GM18870 (cell line): ENCODE measurements at regions not wholly inside any gene's neighbourhood (a gene's known extent, or its start where the extent isn't known, plus 50 kb on each side); places are given as distances from the start of the nearest gene placed in this dataset.
"Not testable (repeated sequence)": the region's sequence is repeated elsewhere in the genome, so short reads cannot be mapped to it uniquely, and the experiment has no call there.

ENCODE experiments used
- ATAC-seq: cut with Tn5 transposase; IDR thresholded peaks from one replicate; pipeline ENCODE4 v1.9.1; 2021; ENCODE audit warnings: moderate library complexity; ENCODE audit not compliant: unreplicated experiment

DNA sequence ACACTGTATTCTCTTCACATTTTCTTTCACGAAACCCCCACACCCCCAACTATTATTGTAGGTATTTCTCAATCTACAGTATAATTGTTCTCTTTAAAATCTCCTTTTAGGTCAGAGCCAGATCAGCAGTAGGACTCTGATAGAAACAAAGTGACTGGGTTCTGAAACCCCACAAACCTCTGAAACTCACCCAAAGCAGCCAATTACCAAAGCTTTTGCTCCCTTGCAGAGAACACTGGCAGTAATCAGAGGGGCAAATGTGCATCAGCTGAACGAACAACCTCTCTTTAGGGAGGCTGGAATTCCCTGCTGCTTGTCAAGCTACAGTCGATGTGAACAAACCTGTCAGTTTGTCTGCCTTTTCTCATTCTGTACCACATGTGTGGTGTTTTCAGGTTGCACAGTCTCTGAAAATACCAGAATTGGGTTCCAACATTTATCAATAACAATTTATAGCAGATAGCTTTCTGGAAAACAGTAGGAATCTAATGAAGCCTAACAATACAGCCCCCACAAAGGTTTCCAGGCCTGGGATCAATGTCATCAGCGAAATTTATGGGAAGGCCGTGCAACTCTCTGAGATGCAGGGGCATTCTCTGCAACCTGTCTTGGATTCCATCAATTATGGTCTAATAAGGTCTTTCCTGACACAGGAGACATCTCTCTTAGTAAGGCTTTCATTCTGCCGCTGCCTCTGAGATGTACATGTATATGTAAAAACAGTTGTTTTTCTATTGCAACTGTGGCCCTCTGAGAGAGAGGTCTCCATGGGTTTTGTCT lies 395.9 kb downstream of the GPAT3 start:
- ATAC-seq, result no peak

DNA sequence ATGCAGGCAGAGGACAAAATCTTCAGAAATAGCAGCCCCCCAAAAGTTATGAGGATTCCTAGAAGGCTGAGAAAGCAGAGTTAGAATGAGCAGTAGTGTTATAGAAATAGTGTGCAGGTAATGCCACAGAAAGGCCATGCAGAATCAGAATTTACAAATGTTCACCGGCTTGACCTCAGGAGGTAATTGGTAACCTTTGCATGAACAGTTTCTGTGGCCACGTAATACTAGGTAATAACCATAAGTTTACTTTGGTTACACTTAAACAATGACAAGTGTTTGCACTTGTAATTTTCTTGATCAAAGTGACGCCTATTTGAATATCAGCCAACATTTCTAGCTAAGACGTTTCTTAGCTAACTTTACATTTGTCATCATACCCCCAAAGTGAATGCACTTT lies 393.6 kb downstream of the GPAT3 start:
- ATAC-seq, result no peak

DNA sequence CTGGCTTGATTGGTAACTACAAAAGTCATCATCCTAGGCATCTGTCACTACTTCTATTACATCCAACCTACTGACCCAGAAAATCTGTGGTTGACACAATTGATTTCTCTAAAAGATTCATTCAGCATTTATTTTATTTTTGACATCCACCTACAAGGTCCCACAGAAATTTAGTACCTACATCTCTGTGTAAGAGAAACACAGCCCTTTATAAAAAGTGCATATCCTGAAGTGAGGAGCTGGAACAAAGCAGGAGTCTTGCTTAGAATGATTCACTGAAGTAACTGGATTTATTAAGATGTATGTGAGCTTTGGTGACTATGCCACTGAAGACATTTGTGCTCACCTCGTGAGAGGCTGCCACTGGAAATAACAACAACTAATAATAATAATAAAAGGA lies 391.0 kb downstream of the GPAT3 start:
- ATAC-seq, result no peak

DNA sequence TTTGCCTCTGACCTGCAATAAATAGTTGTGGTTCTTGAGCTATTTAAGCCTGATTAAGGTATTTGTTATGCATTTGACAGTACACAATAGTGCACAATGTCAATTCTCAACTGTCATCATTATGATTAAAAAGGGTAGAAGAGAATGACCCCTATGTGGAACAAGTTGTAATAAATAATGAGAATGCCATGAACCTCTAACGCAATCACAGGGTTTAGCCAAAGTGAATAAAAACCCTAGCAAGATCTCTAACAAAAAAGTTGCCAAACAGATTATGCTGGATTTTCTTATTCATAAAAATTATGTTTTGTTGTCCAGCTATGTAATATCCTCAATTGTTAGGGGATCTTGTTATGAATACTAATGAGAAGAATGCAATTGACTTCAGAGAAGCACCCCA lies 387.4 kb downstream of the GPAT3 start:
- ATAC-seq, result no peak

DNA sequence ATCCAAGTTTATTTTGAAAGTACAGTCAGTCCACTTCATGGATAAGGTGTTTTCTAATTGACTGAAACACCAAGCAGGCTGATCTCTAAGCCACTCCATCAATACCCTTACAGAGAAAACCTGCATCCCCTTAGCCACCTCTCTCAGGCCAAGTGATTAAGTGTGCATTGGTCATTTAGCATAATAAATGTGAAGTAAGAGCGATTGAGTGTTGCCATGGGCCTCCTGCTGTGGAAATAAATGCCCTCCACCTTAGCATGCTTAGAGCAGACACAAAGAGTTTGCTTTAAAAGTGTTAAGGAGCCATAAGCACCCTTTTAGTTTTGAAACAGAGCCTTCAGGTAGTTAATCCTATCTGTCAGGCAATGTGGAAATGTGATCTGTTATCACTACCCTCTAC lies 386.5 kb downstream of the GPAT3 start:
- no peak for ATAC-seq

DNA sequence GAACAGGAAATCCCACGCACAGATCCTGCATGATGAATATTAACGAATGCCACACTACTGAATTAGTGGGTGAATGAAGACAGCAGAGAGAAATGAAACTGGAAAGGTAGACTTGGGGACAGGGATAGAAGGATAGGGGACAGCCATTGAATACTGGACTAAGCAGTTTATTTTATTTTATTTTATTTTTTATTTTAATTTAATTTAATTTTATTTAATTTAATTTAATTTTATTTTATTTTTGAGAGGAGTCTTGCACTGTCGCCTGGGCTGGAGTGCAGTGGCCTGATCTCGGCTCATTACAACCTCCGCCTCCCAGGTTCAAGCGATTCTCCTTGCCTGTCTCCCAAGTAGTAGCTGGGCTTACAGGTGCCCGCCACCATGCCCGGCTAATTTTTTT lies 385.2 kb downstream of the GPAT3 start:
- ATAC-seq, result no peak

DNA sequence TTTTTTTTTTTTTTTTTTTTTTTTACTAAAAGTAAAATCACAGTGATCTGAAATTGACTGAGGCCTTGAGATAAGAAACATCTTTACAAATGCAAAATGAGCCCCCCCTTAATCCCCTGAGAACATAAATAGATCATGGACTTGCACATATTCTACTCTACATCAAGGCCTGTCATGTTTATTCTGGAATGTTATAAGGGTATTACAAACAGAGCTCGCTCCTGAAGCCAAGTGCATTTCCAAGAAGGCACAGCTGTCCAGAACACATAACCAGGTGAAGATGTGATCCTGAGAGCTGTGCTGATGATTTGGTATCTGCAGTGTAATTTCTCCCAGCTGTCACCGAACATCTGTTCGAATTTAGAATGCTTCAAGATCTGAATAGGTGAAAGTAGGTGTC lies 384.5 kb downstream of the GPAT3 start:
- no peak for ATAC-seq

DNA sequence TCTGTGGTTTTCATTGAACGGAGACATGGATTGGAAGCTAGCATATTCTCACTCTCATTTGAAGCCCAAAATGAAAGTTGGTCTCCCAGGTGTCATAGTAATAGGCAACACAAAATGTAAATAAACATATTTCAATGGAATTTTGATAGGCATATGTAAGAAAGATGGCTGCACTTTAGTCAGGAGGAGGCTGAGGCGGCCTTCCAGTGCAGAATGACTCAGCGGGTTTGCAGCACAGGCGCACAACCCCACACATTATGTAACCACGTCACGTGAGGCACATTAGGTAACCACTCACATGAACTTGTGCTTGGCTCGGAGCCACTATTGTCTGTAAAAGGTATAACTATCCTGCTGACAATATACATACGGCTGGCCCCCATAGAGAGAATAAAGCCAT lies 381.7 kb downstream of the GPAT3 start:
- no peak for ATAC-seq

DNA sequence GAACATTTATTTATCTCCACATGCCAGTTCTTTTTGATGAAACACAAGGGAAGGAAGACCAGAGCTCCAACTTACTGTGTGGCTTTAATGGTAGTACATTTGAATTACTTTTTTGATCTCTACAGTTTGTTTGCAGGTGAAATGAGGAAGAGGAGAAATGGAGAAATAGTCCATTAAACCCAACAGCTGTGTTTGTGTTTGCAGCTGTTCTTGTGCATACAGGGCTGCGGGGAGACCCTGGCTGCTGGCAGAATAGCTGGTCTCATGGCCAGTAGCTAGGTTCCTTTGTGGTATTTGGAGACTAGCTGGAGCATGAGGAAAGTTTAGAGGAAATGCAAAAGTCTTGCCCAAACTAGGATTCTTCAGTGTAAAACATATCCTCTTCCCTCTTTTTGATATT lies 374.8 kb downstream of the GPAT3 start:
- ATAC-seq, result no peak

DNA sequence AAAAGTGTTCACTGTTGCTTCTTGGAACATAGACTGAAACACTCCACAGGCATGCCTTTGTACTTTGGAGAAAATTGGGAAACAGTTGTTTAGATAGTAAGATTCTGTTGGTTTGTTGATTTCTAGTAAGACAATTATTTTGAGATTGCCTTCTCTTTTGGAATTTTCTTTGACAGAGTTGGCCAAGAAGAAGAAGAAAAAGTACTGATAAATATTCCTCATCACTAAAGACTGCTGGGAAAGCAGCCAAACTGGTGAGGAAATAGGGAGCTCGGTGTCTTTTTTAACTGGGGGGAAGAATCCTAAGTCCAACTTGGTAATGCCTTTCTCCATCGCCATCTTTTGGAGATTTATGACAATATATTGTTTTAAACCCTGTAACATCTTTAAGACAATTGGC lies 370.7 kb downstream of the GPAT3 start:
- ATAC-seq, result no peak

DNA sequence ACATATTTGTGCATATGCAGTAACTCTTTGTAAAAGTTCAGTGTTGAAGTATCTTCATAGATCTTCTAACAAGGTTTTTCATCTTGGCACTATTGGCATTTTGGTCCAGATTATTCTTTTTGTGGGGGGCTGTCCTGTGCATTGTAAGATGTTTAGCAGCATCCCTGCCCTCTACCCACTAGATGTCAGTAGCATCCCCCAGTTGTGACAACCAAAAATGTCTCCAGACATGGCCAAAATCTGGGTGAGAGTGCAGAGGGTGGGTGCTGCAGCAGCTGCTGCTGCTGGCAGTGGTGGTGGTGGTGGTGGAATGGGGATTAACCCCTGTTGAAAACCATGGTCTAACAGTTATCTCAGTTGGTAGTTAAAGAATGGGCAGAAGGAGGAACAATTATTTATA lies 370.0 kb downstream of the GPAT3 start:
- no peak for ATAC-seq

DNA sequence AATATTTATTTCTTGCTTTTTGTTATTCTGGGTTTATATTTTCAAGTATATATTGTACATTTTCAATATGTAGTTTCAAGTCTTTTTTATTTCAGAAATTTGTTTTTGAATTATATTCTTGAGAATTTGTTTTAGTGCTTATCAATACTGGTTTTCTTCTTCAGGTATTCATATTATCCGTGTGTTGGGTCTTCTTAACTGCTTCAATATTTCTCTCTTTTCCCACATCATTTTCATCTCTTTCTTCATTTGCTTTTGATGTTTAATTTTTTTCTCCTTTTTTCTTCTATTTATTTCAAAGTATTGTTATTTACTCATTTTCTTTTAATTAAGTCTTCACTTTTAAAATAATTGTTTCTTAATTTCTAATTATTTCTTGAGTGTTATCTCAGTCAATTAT lies 367.8 kb downstream of the GPAT3 start:
- not testable (repeated sequence) for ATAC-seq

DNA sequence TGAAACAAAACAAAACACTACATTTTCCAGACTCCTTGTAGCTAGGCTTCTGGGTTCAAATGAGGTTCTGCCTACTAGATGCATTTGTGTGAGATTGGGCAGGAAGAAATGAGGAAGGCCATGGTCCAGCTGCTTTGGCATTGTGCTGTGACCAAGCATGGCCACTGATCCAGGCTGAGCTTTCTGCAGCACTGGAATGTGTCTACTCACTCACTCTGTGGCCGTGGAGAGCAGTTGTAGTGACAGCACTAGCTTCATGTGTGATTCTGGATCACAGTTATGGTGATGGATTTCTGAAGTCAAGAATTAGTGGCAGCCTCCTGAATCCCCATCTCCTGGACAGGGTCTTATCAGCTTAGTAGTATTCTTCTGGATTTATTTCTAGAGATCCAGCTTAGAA lies 358.9 kb downstream of the GPAT3 start:
- ATAC-seq, result no peak

DNA sequence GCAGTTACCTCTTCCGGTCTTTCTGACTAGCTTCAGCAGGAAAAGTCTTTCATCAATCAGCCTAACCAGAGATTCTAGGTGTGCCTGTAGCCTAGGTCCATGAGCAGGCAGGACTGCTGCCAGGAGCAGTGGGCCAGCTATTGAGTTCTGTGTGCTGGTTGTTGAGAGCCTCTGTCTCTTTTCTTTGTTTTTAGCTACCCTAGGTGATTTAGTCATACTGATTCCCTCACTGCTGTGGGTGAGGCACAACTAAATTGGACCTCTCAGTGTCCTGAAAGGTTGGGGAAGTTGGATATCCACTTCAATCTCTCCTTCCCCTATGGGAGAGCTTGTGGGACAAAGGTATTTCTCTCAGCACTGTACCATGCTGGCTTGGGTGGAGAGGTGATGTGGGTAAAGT lies 354.9 kb downstream of the GPAT3 start:
- ATAC-seq, result no peak

DNA sequence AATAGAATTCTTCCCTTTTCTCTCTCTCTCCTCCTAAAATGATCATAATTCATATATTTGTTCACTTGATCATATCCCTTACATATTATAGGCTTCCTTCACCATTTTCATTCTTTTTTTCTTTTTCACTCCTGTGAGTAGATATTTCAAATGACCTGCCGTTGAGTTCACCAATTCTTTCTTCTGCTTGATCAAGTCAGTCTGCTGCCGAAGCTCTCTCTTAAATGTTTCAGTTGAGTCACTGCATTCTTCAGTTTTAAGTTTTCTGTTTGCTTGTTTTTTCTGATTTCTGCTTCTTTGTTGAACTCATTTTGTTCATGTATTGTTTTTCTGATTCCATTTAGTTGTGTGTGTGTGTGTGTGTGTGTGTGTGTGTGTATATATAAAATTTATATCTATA lies 354.3 kb downstream of the GPAT3 start:
- no peak for ATAC-seq

DNA sequence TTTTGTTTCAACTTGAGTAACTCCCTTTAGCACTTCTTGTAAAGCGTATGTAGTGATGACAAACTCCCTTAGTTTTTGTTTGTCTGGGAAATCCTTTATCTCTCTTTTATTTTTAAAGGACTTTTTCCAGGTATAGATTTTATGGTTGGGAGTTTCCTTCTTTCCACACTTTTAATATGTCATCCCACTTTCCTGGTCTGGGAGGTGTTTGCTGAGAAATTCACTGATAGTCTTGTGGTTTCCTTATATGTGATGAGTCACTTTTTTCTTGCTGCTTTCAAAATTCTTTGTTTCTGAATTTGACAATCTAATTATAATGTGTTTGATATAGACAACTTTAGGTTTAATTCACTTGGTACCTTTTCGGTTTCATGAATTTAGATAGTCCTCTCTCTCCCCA lies 353.9 kb downstream of the GPAT3 start:
- ATAC-seq, result no peak

DNA sequence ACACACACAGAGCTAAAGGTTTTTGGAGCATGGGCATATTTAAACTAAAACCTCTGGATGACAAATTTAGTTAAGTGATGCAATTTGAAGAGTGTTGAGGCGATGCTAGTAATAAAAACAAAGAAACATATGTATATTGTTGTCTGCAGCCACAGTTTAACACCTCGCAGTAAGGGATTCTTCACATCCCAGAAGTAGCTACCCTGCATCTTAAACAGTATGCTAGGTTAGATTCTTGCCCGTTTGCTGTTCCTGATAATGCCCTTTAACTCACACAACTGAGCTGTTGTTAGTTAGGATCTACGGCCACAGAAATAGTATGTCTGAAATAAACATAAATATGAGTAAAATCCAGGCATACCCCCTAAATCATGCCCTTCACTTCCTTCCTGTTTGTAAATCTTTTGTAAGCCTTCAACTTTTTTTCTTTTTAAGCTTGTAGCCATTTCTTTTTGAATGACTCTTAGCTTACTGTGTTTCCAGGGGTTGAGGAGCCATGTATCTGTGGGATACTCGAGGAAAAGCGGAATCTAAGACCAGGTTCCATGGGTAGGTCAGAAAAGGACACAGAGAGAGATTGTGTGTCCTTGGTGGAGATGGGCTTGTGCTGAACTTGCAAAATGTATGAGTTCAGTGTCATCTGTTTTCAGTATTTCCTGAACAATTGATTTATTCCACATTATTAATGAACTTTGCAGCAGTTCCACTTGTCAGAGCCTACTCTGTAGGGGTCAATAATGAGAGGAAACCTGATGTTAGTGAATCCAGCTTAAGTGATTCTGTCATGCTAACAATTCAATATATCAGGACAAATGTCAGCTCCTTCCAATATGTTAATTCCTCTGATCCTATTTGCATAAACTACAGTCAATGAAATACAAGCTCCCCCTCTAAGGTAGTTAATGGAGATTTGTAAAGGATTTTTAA lies 349.6 kb downstream of the GPAT3 start:
- ATAC-seq, result no peak

DNA sequence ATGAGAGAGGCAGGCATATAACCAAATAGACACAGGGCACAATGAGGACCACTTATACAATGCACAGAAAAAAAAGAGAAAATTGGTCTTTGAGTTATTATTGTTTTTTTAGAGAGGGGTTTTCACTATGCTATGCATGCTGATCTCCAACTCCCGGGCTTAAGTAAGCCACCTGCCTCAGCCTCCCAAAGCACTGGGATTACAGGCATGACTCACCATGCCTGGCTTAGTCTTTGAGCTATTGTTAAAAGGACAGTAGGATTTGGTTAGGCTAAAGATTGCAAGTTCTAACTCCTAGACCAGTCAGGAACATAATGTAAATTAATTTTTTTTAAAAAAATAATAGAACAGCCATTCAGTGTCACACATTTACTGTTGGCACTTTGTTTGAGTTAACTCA lies 340.1 kb downstream of the GPAT3 start:
- no peak for ATAC-seq

DNA sequence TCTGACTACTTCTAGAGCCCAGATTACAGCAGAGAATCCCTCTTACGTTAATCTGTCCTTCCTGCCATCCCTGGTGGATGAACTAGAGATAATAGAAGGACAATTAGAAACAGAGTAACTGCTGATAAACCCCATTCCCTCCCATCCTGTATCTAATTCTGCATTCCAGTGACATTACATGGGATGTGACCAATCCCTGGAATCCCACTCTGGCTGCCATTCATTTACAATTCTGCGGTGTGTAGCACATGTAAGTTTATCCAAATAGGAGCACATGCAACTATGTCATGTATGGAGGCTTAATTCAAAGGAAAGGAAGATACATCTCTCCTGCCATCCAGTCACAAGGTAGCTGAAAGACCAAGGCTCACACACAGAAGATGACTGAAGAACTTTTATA lies 339.5 kb downstream of the GPAT3 start:
- ATAC-seq, result no peak

DNA sequence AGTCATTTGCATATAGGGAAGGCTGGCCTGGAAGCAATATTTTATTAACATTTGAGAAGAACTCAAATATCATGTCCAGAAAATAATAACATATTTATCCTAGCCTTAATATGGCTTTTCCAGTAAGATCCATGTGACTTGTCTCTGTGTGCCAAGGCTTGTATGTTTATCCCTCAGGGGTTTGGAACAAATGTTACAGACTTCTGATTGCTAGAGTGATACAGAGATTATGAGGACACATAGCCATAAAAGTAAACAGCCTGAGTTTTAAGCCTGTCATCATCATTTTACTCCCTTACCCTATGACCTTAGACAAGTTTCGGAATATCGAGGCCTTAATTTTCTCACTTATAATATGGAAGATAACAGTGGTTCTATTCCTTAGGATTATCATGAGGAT lies 338.1 kb downstream of the GPAT3 start:
- no peak for ATAC-seq

DNA sequence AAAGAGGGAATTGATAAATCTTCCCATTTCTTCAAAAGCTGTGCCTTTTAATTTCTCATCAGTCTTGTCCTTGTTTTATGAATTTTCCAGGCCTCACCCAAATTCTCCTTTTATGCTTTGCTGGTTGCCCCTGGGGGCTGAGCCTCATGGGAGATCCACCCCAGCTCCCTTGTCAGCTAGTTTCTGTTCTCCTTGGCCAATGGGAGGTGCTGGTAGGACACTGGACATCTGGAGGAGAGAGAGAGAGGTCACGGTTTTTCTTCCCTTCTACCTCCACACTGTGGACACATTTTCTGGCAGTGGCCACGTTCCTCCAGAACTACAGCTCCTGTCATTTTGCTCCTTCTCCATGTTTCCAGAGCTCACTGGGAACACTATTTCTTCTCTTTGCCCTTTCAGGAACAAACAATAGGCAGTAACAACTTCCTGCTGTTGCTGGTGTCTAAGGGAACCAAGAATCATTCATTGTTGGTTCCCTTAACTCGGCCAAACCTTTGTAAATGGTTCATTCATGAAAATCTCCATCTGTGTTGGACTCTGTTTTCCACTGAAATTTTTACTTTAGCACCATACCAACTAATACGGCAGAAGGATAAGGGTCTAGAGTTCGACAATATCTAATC lies 334.5 kb downstream of the GPAT3 start:
- no peak for ATAC-seq
